Activated CD4-positive, alpha-beta T cell treated with anti-CD3 and anti-CD28 coated beads for 1 hour (primary cell): ENCODE measurements at regions not wholly inside any gene's neighbourhood (a gene's known extent, or its start where the extent isn't known, plus 50 kb on each side); places are given as distances from the start of the nearest gene placed in this dataset.

Source experiments
- DNase-seq: peaks from one replicate; pipeline ENCODE4 v3.0.0-alpha.2; 2020

DNA sequence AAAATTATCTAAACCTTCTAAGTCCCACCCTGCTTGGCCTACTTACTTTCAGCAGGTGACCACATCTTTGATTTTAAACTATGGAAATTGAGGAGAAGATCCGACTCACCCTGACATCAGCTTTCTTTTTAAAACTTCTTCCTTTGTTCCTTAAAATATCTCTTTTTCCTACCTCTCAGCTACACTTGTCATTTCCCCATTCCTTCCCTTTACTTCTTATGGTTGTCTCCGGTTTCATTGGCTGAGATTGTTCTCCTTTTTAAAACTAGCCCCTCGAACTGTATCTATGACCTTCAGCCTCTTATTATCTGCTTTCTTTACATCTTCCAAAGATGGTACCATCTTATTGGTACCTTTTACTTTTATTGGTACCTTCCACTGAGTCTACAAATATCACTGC is 87.8 kb upstream of the NRIP1 start:
- DNase-seq, result no peak

DNA sequence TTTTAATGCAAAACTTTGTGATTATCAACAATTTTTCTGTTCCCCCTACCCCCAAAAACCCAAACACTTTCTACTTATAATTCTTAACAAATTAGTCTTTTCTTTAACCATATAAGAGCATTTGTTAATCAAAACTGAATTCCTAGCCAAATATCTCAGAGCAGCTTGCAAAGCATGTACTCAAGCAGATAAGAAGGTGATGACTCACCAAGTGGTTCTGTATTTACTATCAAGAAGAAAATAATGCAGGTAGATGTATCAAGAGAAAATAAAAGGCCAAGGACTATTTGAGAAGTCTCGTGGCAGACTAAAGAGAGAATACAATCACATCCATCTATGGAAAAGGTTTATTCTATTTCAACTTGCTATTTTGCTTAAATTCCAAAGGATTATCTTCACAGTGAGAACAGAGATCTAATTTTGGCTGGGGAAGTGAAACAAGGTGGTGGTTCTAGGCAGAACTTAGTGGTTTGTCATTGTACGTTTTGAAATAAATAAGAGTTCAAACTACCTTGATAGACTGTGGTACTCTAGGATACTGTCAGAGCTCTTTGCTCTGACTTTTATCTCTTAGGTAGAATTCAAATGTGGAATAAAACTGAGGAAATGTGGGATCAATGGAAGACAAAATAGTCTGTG is 94.7 kb upstream of the NRIP1 start:
- DNase-seq, result no peak

DNA sequence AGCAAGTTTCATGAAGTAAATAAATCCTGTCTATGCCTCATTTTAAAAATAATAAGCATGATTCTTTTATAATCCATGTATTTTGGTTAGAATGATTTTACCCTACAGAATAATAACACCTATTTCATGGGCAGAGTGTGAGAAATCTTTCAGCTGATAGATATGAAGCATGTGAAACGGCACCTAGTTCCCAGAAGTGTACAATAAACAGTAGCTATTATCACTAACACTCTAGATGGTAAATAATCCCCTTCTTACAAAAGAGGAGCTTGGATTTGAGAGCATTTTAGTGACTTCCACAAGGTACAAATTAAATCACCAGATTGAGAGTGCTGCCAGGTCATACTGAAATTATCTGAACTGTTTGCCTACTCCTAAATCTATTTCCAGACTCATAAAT is 95.3 kb upstream of the NRIP1 start:
- DNase-seq, result no peak

- no peak for DNase-seq
Measured at GRCh38 chr21:15162921-15163320, 98.1 kb upstream of the NRIP1 start.

DNA sequence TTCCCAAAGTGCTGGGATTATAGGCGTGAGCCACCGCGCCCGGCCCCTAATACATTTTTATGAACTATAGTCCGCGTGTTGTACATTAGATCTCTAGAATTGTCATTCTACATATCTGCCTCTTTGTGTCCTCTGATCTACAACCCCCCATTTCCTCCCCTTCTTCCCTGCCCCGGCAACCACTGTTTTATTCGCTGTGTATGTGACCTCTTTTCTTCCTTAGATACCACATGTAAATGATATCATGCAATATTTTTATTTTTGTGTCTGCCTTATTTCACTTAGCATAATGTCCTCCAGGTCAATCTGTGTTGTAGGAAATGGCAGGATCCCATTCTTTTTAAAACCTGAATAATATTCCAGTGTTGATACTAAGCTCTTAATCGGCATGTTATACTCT is 99.5 kb upstream of the NRIP1 start:
- DNase-seq, result no peak

- no peak for DNase-seq
Measured at GRCh38 chr21:15164678-15165303, 100.0 kb upstream of the NRIP1 start.

GRCh38 chr21:15170614-15171013 is 105.8 kb upstream of the NRIP1 start:
- no peak for DNase-seq

DNA sequence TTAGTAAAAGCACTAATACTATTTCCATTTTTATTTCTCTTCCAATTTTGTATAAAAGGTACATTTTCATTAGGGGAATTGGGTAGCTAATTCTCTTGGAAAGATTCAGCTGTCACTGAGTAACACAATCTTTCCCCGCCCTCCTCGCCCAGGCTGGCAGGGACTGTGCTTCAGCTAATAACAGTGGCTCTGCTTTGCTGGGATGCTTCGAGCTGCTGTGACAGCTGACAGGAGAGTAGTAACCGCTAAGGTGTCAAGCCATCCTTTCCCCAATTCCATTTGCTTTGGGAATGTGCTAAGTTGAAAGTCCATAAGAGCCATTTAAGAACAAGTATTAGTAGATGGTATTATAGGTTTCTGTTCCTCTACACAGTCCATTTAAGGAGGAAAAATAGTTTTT is 106.7 kb upstream of the NRIP1 start:
- no peak for DNase-seq

- DNase-seq, result no peak
Measured at GRCh38 chr21:15172963-15173362, 108.2 kb upstream of the NRIP1 start.

GRCh38 chr21:15174923-15175322 is 110.1 kb upstream of the NRIP1 start:
- no peak for DNase-seq

- no peak for DNase-seq
Measured at GRCh38 chr21:15182731-15183130, 117.9 kb upstream of the NRIP1 start.

DNA sequence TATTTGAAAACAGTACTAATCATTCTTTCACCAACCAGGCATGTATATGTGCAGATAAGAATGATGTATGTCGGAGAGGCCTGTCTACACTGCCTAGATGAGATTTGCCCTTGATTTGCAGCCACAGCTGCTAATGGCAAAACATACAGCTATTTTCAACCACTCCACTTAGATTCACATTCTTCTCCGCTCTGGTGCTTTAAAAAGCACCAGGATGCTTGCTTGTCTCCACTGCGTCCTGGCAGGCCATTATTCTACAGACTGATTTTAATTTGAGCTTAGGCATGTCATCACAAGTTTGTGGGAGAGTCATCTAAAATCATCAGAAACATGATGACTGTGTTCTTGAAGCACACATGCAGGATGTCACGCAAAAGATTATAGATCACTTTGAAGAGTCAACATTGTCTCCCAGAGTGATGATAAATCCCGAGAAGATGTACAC is 119.0 kb upstream of the NRIP1 start:
- DNase-seq, result no peak

- DNase-seq, result no peak
Measured at GRCh38 chr21:15190412-15190811, 125.6 kb upstream of the NRIP1 start.

- no peak for DNase-seq
Measured at GRCh38 chr21:15190837-15191236, 126.0 kb upstream of the NRIP1 start.

GRCh38 chr21:15191342-15191741 is 126.5 kb upstream of the NRIP1 start:
- no peak for DNase-seq

DNA sequence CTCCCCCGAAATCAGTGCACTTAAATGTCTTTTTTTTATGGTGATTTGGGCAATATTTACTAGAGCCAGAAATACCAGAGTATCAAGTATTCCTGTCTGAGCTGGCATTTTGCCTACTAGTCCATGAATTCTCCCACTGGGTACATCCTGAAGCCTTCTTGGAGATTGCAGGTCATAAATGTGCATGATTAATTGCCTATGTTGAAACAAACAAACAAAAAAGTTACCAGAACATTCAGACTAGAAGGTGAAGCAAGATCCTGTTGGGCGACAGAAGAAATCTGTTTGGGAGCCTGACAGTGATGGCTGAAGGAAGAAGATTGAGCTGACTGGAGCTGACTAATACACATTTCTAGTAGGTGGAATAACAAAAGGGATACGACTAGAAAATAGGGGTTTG is 127.4 kb upstream of the NRIP1 start:
- DNase-seq, result no peak

DNA sequence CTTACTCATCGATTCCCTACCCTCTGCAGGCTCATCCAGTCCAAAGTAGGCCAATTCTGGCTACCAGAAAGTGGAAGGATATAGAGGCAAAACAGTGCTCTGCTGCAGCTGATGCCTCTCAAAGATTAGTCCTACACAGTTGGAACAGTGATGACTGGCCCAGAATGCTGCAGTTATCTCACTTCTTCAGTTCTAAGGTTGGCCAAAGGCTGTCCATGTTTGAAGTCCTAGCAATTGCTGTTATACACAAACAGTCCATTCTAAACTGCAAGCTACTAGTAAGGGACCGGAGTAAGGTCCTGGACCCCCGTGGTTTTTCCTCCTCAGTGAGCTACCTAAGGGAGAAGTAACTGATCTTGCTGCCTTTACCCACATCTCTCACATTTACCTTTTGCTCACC is 129.1 kb upstream of the NRIP1 start:
- DNase-seq, result no peak

GRCh38 chr21:15195104-15195503 is 130.3 kb upstream of the NRIP1 start:
- DNase-seq, result no peak

GRCh38 chr21:15195768-15196167 is 131.0 kb upstream of the NRIP1 start:
- no peak for DNase-seq

GRCh38 chr21:15197696-15198095 is 132.9 kb upstream of the NRIP1 start:
- DNase-seq, result no peak

DNA sequence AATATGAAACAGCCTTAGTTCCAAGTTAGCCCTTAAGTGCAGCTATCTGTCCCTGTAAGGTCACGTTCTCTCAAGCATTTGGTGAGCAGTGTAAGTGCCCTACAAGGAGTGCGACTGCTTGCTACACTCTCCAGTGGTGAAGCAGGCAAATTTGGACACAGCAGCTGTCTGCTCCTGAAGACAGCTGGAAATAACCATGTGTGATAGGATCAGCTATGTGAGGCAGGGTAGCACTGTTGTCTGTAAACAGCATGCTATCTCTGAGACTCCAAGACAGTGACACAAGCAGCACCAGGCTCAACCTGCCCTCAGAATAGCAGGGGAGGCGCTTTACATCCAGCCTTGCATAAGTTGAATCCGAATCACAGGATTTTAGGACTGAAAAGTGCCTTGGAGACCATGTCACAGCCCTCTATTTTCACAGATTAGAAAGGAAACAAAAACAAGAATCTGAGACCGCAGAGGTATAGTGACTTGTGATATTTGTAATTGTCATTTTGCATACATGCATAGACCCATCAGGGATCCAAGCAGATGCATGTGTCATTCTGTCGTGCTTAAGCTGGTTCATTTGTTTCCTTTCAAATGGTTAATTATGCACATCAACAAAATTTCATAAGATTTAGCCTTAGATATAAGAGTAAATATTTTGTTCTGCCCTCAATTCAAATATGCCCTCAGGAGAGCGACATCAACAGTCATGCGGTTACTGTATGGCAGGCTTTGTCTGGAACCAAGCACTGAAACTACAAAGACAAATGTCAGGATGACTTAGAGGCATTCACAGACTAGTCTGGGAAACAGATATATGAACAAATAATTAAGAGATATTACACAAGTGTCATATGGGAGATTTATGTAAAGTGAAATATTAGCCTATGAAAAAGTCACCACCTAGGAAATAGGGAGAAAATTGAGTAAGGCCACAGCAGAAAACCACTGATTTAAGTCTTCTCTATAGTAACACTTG is 134.9 kb upstream of the NRIP1 start:
- no peak for DNase-seq

GRCh38 chr21:15203740-15204139 is 138.9 kb upstream of the NRIP1 start:
- DNase-seq, result no peak

GRCh38 chr21:15204140-15204969 is 139.6 kb upstream of the NRIP1 start:
- no peak for DNase-seq
